ENCODE measurements at regions not wholly inside any gene's neighbourhood (a gene's known extent, or its start where the extent isn't known, plus 50 kb on each side); places are given as distances from the start of the nearest gene placed in this dataset.

DNA sequence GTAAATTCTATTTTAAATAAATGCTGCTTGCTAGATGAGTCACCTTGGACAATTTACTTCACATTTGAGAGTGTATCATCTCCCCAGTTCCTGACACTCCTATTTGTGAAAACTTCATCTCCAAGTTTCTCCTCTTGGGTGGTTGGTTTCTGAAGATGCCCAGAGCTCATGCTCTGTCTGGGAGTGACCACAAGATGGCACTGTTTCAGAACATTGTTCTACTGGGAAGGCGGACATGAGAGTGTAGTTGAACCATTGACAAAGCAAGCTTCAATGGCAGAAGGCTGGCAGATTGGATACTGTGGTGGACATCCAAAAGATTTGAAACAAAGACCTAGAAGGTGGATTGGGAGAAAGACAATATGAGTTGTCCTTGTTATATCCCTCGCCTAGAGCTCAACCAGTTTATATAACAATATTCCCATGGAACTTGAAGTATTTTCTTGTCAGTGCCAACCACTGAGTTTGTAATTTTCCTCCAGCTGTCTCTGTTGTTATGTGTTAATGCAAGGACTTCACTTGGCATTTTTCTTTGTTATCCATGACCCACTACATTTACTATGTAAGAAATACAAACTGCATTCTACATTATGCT, 234.3 kb upstream of the ANKH start:
- no peak for TF ChIP-seq EP300 (IDR thresholded peaks at IDR 0.05)
- TF ChIP-seq, protein P1, sequence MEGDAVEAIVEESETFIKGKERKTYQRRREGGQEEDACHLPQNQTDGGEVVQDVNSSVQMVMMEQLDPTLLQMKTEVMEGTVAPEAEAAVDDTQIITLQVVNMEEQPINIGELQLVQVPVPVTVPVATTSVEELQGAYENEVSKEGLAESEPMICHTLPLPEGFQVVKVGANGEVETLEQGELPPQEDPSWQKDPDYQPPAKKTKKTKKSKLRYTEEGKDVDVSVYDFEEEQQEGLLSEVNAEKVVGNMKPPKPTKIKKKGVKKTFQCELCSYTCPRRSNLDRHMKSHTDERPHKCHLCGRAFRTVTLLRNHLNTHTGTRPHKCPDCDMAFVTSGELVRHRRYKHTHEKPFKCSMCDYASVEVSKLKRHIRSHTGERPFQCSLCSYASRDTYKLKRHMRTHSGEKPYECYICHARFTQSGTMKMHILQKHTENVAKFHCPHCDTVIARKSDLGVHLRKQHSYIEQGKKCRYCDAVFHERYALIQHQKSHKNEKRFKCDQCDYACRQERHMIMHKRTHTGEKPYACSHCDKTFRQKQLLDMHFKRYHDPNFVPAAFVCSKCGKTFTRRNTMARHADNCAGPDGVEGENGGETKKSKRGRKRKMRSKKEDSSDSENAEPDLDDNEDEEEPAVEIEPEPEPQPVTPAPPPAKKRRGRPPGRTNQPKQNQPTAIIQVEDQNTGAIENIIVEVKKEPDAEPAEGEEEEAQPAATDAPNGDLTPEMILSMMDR (IDR thresholded peaks at IDR 0.05): peak in 5 of 7 experiments; percentile 17 to 78 (median 62)
